ENCODE measurements at regions not wholly inside any gene's neighbourhood (a gene's known extent, or its start where the extent isn't known, plus 50 kb on each side); places are given as distances from the start of the nearest gene placed in this dataset.

GRCh38 chr9:107942856-107943255 is 453.3 kb upstream of the KLF4 start:
- no peak for DNase-seq
- Histone ChIP-seq H3K9me3 (no peaks in the 10 kb centered on the region), H3K36me3 (no peaks in the 10 kb centered on the region), H3K4me3 (no peak overlapping the region), H3K27me3 (no peaks in the 10 kb centered on the region), H3K27ac (no peak overlapping the region), H3K4me1 (no peaks in the 10 kb centered on the region)
- TF ChIP-seq CTCF (IDR thresholded peaks at IDR 0.05) = no peak
- intact Hi-C loops (cut with DNase I; ENCODE audit: low total_unique reads) = no loop called here

- Histone ChIP-seq H3K9me3 (no peaks in the 10 kb centered on the region), H3K4me1 (no peaks in the 10 kb centered on the region), H3K27me3 (no peaks in the 10 kb centered on the region), H3K27ac (no peak overlapping the region), H3K36me3 (no peaks in the 10 kb centered on the region), H3K4me3 (no peak overlapping the region)
- intact Hi-C loops (cut with DNase I; ENCODE audit: low total_unique reads) = no loop called here
- TF ChIP-seq CTCF (IDR thresholded peaks at IDR 0.05) = no peak
- DNase-seq = no peak
These were observed 452.7 kb upstream of the KLF4 start for GRCh38 chr9:107942291-107942690.

GRCh38 chr9:107940616-107941595 is 451.3 kb upstream of the KLF4 start:
- H3K9me3 ChIP-seq = no peaks in the 10 kb centered on the region
- H3K4me1 ChIP-seq = no peaks in the 10 kb centered on the region
- DNase-seq = no peak
- intact Hi-C loops (cut with DNase I; ENCODE audit: low total_unique reads) = no loop called here
- no peaks in the 10 kb centered on the region for H3K27me3 ChIP-seq
- H3K36me3 ChIP-seq = no peaks in the 10 kb centered on the region
- TF ChIP-seq CTCF (IDR thresholded peaks at IDR 0.05) = no peak
- H3K27ac ChIP-seq = no peak overlapping the region
- H3K4me3 ChIP-seq = no peak overlapping the region

- no peak overlapping the region for H3K4me3 ChIP-seq
- no peak for TF ChIP-seq CTCF (IDR thresholded peaks at IDR 0.05)
- no peak overlapping the region for H3K27ac ChIP-seq
- no peaks in the 10 kb centered on the region for H3K36me3 ChIP-seq
- no peaks in the 10 kb centered on the region for H3K27me3 ChIP-seq
- H3K4me1 ChIP-seq = no peaks in the 10 kb centered on the region
- no peak for DNase-seq
- no peaks in the 10 kb centered on the region for H3K9me3 ChIP-seq
- intact Hi-C loops (cut with DNase I; ENCODE audit: low total_unique reads) = no loop called here
These were observed 449.3 kb upstream of the KLF4 start for GRCh38 chr9:107938801-107939386.

GRCh38 chr9:107935931-107936330 is 446.4 kb upstream of the KLF4 start:
- Histone ChIP-seq H3K36me3 (no peaks in the 10 kb centered on the region), H3K4me3 (no peak overlapping the region), H3K27me3 (no peaks in the 10 kb centered on the region), H3K4me1 (no peaks in the 10 kb centered on the region), H3K27ac (no peak overlapping the region), H3K9me3 (no peaks in the 10 kb centered on the region)
- intact Hi-C loops (cut with DNase I; ENCODE audit: low total_unique reads) = no loop called here
- DNase-seq = no peak
- TF ChIP-seq CTCF (IDR thresholded peaks at IDR 0.05) = no peak
